Aorta (tissue), 5 donors: ENCODE measurements at regions not wholly inside any gene's neighbourhood (a gene's known extent, or its start where the extent isn't known, plus 50 kb on each side); places are given as distances from the start of the nearest gene placed in this dataset.

ENCODE experiments used
- ATAC-seq: fragments of 200-7000 bp; cut with Tn5 transposase; one replicate; pipeline ENCODE4 v1.9.1; 2022; ENCODE audit warnings: moderate library complexity; ENCODE audit not compliant: low FRiP score
- DNase-seq, 2 donors: peaks; one replicate each; pipeline ENCODE4 v3.0.0-alpha.2; 2020
- H3K27ac ChIP-seq, 2 donors: one replicate each; pipeline ENCODE4 v1.5.1; 2013; ENCODE audit warnings: low read length in 2 of 2, mild to moderate bottlenecking in 2 of 2, moderate library complexity in 2 of 2, control low read depth in 1 of 2, inconsistent platforms in 1 of 2, low read depth in 1 of 2
- H3K27me3 ChIP-seq, 2 donors: one replicate each; pipeline ENCODE4 v1.6.1; 2013; ENCODE audit warnings: control low read depth in 1 of 2, low read length in 1 of 2, mild to moderate bottlenecking in 1 of 2, moderate library complexity in 1 of 2; ENCODE audit not compliant: insufficient read depth in 2 of 2, control insufficient read depth in 1 of 2
- H3K36me3 ChIP-seq, 2 donors: one replicate each; pipeline ENCODE4 v1.6.1; 2013; ENCODE audit warnings: control low read depth in 1 of 2, low read length in 1 of 2, mild to moderate bottlenecking in 1 of 2; ENCODE audit not compliant: insufficient read depth in 2 of 2, control insufficient read depth in 1 of 2
- H3K4me1 ChIP-seq, 2 donors: one replicate each; pipeline ENCODE4 v1.6.1; 2013; ENCODE audit warnings: low read length in 2 of 2, control low read depth in 1 of 2, mild to moderate bottlenecking in 1 of 2, moderate library complexity in 1 of 2; ENCODE audit not compliant: insufficient read depth in 2 of 2, control insufficient read depth in 1 of 2
- H3K4me3 ChIP-seq, 2 donors: one replicate each; pipeline ENCODE4 v1.5.1; 2013; ENCODE audit warnings: low read length in 2 of 2, control low read depth in 1 of 2, mild to moderate bottlenecking in 1 of 2
- H3K9me3 ChIP-seq: one replicate; pipeline ENCODE4 v1.6.1; 2013; ENCODE audit warnings: mild to moderate bottlenecking, low read length; ENCODE audit not compliant: control insufficient read depth
- WGBS, 2 donors: extraction: QIAGEN DNeasy Blood & Tissue Kit; methylation state at CpG; one replicate each; pipeline ENCODE4 v1.1.7; 2013; 5-methylcytosine and 5-hydroxymethylcytosine counted together
- intact Hi-C, 2 donors: fragments of 100-400 bp; cut with DNase I; formaldehyde crosslinking; loops; one replicate each; pipeline versions ENCODE4 v1.14.2 to v1.15.0; 2022
- donor health status: healthy with polysubstance abuse.
- donor health status: Bipolar disorder and iron deficiency.
- donor health status: DM: no; HTN: no; CAD: no.
- donor health status: DM: no; HTN: no; CAD: no.
- donor health status: DM: yes; HTN: yes; CAD: no.

DNA sequence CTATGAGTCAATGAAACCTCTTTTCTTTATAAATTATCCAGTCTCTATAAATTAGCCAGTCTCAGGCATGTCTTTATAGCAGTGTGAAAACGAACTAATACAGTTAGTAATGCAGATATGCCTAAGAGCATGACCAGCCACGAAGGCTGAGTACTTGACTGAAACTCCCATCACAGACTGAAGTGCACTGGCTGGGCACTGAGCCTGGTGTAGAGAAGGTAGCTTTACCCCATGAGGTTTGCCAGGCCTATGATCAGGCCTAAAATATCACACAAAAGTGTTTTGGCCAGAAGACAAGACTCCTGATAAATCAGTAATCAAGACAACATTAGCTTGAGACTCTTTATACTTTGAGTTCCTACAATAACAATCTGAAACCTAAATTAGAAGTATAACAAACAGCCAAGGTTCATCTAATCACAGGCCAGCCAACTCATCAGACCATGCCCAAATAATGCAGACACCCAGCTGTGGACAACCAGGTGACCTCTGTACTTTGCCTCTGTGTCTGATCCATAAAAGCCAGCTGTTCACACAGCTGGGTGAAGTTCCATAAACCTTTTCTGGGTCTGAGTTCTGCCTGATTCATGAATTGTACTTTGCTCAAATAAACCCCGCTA lies 771.8 kb upstream of the SLITRK1 start:
- ATAC-seq = no peak
- no peaks in the 10 kb centered on the region for H3K4me1 ChIP-seq
- WGBS, 2 donors = 69 to 72% methylated on average over 3 of the region's 3 CpGs
- H3K4me3 ChIP-seq = no peak overlapping the region
- no peak for DNase-seq
- intact Hi-C loops = no loop called here
- H3K27me3 ChIP-seq = no peaks in the 10 kb centered on the region
- H3K9me3 ChIP-seq = no peaks in the 10 kb centered on the region
- H3K36me3 ChIP-seq = no peaks in the 10 kb centered on the region
- H3K27ac ChIP-seq = no peak overlapping the region

- 81 to 83% methylated on average over 3 of the region's 3 CpGs for WGBS, 2 donors
- Histone ChIP-seq H3K4me3 (no peak overlapping the region), H3K27me3 (no peaks in the 10 kb centered on the region), H3K4me1 (no peaks in the 10 kb centered on the region), H3K9me3 (no peaks in the 10 kb centered on the region), H3K27ac (no peak overlapping the region), H3K36me3 (no peaks in the 10 kb centered on the region)
- DNase-seq = no peak
- intact Hi-C loops = no loop called here
- ATAC-seq = no peak
Observed at GRCh38 chr13:84651705-84652104, 769.4 kb upstream of the SLITRK1 start.

GRCh38 chr13:84651288-84651687 lies 769.0 kb upstream of the SLITRK1 start:
- Histone ChIP-seq H3K4me3 (no peak overlapping the region), H3K36me3 (no peaks in the 10 kb centered on the region), H3K9me3 (no peaks in the 10 kb centered on the region), H3K27ac (no peak overlapping the region), H3K4me1 (no peaks in the 10 kb centered on the region), H3K27me3 (no peaks in the 10 kb centered on the region)
- DNase-seq (no peak), ATAC-seq (no peak)
- intact Hi-C loops = no loop called here
- WGBS, 2 donors = 41 to 63% methylated on average over 5 of the region's 5 CpGs

GRCh38 chr13:84649853-84650252 lies 767.6 kb upstream of the SLITRK1 start:
- Histone ChIP-seq H3K9me3 (no peaks in the 10 kb centered on the region), H3K4me3 (no peak overlapping the region), H3K36me3 (no peaks in the 10 kb centered on the region), H3K27ac (no peak overlapping the region), H3K27me3 (no peaks in the 10 kb centered on the region), H3K4me1 (peaks cover 0 to 4% of the 10 kb centered on the region in 2 donors)
- DNase-seq = no peak
- whole genome bisulfite sequencing, 2 donors = 11 to 16% methylated on average over 4 of the region's 4 CpGs
- intact Hi-C loops = no loop called here
- no peak for ATAC-seq

GRCh38 chr13:84648069-84648640 lies 765.9 kb upstream of the SLITRK1 start:
- intact Hi-C loops = no loop called here
- peaks cover 0 to 4% of the 10 kb centered on the region in 2 donors for H3K4me1 ChIP-seq
- H3K36me3 ChIP-seq = no peaks in the 10 kb centered on the region
- 61 to 71% methylated on average over 2 of the region's 2 CpGs for WGBS, 2 donors
- no peak for DNase-seq
- H3K27ac ChIP-seq = no peak overlapping the region
- no peak overlapping the region for H3K4me3 ChIP-seq
- no peaks in the 10 kb centered on the region for H3K27me3 ChIP-seq
- no peaks in the 10 kb centered on the region for H3K9me3 ChIP-seq
- ATAC-seq = no peak

GRCh38 chr13:84646957-84647356 lies 764.7 kb upstream of the SLITRK1 start:
- Histone ChIP-seq H3K27ac (no peak overlapping the region), H3K36me3 (no peaks in the 10 kb centered on the region), H3K4me3 (no peak overlapping the region), H3K4me1 (peaks cover 0 to 4% of the 10 kb centered on the region in 2 donors), H3K27me3 (no peaks in the 10 kb centered on the region), H3K9me3 (no peaks in the 10 kb centered on the region)
- 36 to 42% methylated on average over 3 of the region's 3 CpGs for WGBS, 2 donors
- intact Hi-C loops = no loop called here
- no peak for ATAC-seq
- no peak for DNase-seq

DNA sequence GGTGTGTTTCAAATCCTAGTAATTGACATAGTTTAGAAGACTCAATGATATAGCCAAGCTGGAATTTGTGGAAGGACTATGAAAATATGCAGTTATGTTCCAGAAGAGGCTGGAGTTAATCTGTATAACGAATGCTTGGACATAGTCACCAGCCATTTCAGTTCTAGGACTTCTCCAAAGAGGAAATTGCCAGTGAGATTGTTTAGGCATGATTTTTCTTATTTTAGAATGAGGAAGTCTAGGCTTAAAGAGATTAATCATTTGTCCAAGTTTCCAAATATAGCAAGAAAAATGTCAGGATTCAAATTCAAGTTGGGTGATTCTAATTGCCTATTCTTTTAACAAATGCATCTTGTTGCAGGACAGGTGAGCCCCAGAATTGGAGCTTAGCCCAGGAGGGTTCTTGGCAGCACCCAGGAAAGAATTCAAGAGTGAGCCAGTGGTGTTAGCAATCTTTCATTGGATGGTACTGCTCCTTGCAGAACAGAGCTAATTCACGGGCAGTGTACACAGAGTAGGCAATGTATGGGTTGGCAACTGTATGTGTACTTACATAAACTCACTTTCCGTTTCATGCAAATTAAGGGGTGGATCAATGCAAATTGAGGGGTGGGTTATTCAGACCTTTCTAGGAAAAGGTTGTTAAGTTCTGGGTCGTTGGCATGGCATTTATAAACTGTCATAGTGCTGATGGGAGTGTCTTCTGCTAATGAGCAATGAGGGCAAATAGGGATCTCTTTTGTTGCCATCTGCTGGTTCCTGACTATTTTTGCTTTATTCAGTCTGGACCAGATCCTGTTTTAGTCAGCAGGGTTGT lies 763.1 kb upstream of the SLITRK1 start:
- intact Hi-C loops = no loop called here
- ATAC-seq = no peak
- Histone ChIP-seq H3K27ac (peak overlapping the region in 1 of 2 donors; percentile 71), H3K4me1 (peaks cover 0 to 4% of the 10 kb centered on the region in 2 donors), H3K27me3 (no peaks in the 10 kb centered on the region), H3K9me3 (no peaks in the 10 kb centered on the region), H3K4me3 (no peak overlapping the region), H3K36me3 (no peaks in the 10 kb centered on the region)
- 2 to 6% methylated on average over 4 of the region's 4 CpGs for WGBS, 2 donors
- no peak for DNase-seq

DNA sequence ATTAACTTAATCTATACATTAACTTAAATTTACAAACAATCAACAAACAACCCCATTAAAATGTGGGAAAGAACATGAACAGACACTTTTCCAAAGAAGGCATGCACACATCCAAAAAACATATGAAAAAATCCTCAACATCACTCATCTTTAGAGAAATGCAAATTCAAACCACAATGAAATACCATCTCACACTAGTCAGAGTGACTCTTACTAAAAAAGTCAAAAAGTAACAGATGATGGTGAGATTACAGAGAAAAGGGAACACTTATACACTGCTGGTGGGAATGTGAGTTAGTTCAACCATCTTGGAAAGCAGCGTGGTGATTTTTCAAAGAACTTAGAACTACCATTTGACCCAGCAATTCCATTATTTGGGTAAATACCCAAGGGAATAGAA lies 759.2 kb upstream of the SLITRK1 start:
- Histone ChIP-seq H3K4me3 (no peak overlapping the region), H3K9me3 (no peaks in the 10 kb centered on the region), H3K27me3 (no peaks in the 10 kb centered on the region), H3K4me1 (peaks cover 0 to 4% of the 10 kb centered on the region in 2 donors), H3K27ac (no peak overlapping the region), H3K36me3 (no peaks in the 10 kb centered on the region)
- ATAC-seq = no peak
- intact Hi-C loops = no loop called here
- WGBS, 2 donors = 95 to 99% methylated on average over 1 of the region's 1 CpG
- DNase-seq = no peak

- Histone ChIP-seq H3K36me3 (no peaks in the 10 kb centered on the region), H3K27me3 (no peaks in the 10 kb centered on the region), H3K27ac (no peak overlapping the region), H3K9me3 (no peaks in the 10 kb centered on the region), H3K4me1 (peaks cover 0 to 3% of the 10 kb centered on the region in 2 donors), H3K4me3 (no peak overlapping the region)
- intact Hi-C loops = no loop called here
- 43 to 93% methylated on average over 1 of the region's 1 CpG for WGBS, 2 donors
- ATAC-seq (no peak), DNase-seq (no peak)
Observed at GRCh38 chr13:84640691-84641090, 758.4 kb upstream of the SLITRK1 start.
